Suppressor macrophage treated with lipopolysaccharide for 4 hours (primary cell): ENCODE measurements at regions not wholly inside any gene's neighbourhood (a gene's known extent, or its start where the extent isn't known, plus 50 kb on each side); places are given as distances from the start of the nearest gene placed in this dataset.
"Not testable (repeated sequence)": the region's sequence is repeated elsewhere in the genome, so short reads cannot be mapped to it uniquely, and the experiment has no call there.

Experiments used
- DNase-seq: peaks from one replicate; pipeline ENCODE4 v3.0.0-alpha.2; 2020

DNA sequence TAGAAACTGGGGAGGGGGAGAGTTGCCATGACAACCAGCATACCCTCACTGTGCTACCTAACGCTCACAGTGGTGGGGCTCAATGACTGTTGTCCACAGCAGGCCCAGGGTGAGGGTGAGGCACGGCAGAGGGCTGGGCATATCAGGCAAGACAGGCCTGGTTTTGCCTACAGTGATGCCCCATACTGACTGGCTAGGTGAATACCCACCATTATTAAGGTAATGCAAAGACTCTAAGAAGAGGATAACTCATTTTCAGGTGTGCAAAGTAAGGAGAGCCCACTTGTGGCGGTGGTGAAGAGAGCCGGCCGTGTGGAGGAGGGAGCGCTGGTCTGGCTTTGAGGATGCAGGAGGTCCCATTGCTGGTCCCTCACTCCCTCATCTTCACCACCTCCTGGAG is 422.3 kb downstream of the FUT8 start:
- DNase-seq, result no peak

DNA sequence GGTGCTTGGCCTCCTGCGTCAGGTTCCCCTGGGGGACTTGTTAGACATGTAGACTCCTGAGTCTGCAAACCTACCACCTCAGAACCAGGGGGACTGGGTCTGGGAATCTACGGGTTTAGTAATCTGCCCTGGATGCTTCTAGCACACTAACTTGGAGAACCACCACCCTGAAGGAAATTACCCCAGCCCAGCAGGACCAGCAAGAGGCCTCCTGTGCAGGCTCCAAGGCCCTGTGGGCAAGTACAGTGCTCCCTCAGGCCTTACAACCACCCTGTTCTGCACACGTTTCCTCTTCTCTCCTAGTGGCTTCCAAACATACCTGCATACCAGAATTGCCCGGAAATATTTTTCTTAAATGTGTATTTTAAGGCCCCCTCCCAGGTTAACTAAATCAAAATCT is 423.0 kb downstream of the FUT8 start:
- DNase-seq, result no peak

DNA sequence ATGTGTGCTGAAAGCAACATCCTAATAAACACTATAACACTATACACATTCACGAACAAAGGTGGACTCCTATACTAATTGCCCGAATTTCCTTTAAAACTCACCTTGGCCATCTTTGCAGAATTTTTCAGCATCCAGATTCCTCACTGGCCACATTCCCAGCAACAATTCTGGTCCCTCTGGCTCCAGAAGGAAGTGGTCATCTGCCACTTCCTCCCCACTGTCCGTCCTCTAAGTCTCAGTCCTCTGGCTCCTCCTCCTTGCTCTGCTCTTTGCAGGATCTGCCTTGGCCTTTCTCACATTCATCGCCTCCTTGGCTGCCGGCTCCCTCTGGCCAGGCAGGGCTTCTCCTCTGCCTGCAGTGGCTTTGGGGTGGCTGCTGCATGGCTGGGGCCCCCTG is 426.0 kb downstream of the FUT8 start:
- DNase-seq, result no peak

DNA sequence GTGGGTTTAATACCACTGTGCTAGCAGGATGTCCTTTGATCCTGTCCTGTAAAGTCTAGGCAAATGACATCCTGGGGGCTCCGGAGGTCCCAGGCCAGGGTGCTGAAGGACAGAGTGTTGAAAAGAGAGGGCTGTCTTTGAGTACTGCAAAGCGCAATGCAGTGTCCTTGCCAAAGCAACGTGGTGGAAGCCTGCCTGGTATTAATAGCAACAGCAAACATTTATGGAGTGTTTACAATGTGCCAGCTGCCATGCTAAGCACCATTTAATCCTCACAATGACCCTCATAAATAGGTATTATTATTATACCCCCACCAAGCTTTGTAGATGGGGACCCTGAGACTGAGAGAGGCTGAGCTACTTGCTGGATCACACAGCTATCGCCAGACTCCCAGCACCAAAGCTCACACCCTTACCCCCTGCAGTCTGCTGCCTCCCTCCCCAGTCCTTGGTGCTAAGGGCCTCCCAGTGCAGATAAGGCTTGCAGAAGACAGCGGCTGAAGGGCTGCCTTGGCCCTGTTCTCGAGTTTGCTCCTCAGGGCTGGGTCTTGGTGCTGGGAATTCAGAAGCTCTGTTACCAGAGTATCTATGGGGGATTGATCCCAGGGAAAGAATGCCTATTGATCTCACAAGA is 427.7 kb downstream of the FUT8 start:
- no peak for DNase-seq

DNA sequence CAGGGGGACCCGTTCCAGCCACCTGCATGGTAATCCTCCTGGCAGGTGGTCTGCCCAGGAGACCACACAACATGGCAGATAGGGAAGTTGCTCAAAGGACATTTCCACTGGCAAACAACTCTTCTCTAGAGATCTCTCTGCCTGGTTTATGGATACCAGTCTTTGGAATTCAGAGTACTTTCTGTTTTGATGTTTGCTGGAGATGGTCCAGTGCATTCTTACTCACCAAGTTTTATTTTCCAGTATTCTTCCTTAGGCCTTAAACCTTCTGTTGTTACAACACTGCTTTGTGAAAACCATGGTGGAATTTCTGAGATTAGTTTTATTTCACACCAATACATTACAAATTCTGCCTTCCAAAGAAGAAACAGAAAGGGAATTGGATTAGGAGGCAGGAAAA is 428.3 kb downstream of the FUT8 start:
- no peak for DNase-seq

DNA sequence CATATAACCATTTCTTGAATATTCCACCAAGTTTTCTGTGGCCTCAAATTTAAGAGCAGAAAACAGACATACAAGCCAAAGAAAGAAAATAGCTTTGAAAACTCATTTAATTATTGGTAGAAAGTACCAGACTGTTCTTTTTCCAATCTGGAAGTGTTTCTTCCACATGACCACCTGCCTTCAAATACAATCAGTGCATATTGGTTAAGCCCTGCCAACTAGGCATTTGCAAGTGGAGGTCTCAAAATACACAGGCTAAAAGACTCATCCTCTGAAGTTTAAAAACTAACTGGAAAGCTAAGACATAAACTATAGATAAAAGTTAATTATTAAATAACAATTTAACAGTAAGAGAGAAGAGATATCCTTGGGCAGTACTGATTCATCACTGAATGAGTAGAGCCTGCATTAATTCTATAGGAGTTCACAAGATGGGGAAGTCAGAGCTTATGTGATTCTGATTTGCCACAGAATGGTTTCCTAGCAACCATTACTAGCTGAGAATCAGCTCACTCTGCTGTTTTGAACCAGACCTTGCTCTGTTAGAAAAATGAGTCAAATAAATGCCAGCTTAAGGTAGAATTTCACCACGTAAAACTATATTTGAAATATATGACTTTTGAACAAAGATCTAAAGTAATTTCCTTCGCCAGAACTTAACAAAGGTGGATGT is 433.8 kb downstream of the FUT8 start:
- no peak for DNase-seq

DNA sequence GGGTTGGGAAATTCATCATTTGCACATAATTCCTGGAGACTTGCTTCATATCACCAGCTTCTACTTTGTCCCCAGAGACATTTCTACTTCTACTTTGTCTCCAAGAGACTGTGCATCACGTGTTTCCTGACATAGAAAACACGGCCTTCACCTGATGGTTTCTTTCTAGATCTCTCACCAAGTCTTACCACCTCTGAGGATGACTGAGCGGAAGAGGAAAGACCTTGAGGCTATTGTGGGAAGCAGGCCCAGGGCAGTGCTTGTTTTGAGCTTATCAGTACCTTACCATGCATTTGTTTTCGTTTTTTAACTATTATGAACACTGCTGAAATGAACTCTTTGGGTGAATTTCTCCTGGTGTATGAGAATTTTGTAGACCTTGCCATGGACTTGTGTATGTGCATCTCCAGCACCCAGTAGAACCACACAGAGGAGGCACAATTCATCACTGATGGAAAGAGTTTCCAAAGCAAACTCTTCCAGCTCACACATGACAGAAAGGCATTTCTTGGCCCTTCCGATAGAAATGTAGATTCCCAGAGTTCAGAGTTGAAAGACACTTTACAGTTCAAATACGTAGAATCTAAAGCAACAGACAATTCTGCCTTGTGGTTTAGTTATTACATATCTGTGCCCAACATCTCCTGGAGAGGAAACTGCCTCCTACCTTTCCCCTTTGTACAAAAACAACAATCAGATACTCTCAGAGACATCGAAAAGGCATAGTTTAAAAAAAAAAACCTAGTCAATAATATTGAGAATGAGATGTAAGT is 434.7 kb downstream of the FUT8 start:
- no peak for DNase-seq

DNA sequence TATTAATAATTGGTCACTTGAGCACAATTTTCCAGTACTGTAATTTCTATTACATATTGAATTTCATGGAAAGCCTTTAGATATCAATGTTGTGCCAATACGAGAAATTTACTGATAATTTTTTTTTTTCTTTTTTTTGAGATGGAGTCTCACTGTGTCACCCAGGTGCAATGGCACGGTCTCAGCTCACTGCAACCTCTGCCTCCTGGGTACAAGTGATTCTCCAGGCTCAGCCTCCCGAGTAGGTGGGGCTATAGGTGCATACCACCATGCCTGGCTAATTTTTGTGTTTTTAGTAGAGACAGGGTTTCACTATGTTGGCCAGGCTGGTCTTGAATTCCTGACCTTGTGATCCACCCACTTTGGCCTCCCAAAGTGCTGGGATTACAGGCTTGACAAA is 435.4 kb downstream of the FUT8 start:
- DNase-seq, result not testable (repeated sequence)

DNA sequence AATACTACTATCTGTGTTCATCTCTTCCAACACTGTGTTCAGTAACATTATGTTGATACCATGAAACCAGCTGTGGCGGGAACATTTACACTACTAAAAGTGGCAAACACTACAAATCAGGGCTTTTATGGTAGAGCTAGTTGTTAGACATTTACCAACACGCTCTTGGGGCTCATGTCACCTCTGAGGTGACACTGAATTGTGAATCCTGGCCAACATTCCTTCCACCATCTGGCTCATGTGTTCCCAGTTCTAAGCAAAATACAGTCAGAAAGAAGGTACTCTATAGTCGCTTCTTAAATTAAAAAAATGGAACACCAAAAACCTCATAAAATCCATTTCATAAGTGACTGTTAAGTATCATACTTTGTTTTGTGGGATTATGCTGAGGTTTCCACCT is 436.6 kb downstream of the FUT8 start:
- DNase-seq, result no peak

DNA sequence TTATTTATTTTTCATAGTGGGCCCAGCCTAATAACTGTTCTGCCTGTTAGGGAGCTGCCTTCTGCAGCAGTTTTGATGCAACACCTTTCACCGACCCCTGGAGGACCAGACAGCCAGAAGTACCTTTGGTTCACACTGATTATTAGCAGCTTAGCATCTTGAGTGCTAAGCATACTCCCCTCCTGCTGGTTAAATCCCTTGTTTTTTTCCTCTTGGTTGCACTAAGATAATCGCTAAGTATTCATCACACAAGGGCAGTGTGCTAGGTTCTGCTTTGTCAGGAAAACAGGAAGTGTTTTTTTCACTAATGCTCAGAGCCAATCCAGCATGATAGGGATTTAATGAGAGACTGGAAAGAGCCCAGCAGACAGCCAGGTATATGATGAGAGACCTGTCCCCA is 437.0 kb downstream of the FUT8 start:
- no peak for DNase-seq

DNA sequence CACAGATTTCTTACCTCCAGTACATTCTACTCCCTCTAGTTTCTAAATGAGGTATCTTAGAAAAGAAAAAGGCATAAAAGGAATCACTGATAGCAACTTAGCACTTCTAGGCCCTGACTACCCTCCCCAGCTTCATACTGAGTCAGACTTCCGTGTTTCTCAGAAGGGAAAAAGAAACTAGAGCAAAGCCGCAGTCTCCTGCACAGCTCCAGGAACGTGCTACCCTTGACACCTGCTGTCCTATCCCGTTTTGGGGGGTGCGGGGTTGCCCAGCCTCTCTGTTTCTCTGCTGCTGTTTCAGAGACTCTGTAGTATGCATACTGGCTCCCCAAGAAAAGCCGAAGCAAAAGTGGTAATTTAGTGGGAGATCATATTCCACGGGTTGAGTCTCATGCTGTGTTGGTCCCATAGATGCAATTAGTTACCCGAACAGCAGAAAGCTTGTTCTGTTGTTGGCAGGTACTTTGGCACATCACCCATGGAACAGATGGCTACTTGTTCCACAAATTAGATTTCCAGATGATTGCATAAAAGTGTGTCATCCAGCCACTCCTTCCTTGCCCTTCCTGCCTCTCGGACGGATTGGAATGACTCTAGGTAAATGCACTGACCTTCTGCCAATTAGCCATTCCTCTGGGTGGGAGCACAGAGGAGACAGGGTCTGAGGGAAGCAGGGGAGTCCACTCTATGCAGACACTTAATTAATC is 438.1 kb downstream of the FUT8 start:
- DNase-seq, result no peak

DNA sequence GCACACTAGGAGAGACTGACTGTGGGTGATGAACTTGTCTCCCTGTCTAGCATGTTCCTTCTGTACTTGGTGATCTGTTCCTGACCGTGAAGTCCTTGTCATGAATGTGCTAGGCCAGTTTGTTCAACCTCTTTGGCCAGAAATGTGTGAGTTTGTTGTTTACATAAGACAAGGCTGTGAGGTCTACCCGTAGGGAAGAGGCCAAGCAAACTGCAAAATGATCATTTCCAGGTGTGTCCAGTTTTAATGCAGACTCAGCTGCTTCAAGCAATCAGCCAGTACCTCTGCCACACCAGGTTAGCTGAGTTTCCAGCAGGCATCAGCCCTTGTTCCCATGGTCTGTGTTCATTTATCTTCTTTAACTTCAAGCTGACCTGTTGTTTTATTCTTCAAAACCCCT is 440.2 kb downstream of the FUT8 start:
- no peak for DNase-seq

DNA sequence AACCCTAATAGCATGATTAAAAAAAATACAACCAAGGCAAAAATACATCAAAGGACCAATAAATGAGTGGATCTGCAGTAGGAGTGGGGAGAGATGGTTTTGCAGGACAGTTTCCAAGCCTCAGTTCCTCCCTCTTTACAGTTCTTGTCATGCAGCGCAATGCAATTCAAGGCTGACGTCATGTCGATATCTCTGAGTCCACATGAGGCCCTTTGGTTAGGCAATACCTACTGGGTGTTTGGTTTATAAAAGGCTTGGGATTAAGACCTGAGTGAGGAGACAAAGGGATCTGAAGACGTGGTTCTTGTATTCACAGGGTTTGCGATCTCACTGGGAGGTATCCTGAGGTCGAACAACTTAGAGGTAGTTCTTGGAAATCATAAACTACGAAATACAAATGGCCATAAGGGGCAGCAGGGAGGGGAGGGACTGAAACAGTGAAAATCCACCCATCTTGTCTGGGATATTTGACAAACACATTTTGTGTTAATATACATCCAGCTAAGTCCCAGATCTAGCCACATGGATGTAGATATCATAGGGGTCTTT is 441.0 kb downstream of the FUT8 start:
- DNase-seq, result no peak

DNA sequence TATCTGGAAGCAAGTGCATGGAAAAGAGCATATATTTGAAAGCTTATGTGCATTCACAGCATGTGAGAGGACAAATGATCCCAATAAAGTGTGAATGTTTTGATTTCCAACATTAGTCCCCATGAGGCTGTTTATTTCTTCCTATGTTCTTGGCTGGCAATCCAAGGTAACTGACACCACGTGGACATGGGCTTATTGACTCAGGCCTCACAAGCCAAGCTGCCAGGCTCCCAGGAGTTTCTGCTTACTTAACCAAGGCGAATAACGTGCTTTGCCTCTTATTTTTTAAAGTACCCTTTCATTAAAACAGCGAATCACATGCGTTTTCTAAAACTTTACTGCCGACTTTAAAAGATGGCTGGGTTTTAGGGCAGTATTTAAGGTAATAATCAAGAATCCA is 441.7 kb downstream of the FUT8 start:
- no peak for DNase-seq

DNA sequence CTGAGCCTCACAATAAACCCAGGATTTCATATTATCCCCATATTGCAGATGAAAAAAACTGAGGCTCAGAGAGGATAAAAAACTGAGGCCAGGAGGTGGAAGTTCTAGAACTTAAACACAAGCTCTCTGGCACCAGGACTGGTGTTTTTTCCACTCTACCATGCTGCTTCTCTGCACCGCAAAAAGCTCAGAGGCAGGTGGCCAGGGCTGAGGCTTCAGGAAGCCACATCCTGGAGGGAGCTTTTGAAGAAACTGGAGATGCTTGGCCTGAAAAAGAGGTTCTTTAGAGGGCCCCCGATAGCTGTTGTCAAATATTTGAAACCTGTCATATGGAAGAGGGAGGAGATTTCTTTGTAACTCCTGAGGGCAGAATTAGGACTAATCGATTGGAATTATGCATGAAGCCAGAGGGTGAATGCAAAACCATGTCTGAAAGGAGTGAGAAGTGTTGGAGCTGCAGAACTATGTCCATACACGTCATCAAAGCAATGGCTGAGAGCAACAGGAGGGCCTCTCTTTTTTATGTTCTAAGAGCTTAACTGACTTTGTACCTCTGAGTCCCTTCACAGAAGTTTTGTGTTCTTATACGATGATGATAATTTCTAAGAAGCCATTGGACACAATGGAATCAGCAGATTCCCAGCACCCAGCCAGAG is 448.6 kb downstream of the FUT8 start:
- DNase-seq, result no peak

DNA sequence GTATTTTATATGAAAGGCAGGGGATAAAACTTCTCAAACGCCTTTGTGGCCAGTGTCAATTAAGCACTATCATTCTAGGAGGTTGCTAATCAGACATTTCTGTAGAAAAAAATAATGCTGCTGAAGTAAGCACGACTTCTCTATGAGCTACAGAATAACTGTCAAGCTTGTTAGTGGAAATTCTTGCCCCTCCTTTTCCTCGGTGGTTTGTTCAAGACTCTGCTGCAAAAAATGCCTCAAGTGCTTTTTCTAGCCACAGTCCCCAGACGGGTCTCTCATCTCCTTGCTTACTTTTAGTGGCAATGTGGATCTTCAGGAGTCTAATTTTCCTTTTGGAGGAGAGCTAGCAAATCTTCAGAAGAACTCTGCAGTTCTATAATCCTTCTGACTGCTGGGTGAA is 452.0 kb downstream of the FUT8 start:
- no peak for DNase-seq

DNA sequence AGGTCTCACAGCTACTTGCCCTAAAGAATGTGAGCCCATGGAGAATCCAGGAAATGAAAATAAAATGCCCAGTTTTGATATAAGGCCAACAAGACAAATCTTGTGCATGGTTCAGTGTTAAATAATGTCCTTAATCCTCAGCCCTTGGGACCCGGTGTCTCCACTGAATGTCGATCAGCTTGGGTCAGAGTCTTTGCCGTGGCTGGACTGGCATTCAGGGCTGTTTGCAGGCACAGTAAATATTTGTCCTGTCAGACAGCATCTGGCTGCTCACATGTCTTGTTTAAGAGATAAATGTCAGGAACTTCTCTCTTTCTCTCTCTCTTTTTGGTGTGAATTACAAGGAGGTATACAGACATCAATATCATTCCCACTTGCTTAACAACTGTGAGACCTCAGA is 452.5 kb downstream of the FUT8 start:
- DNase-seq, result no peak

DNA sequence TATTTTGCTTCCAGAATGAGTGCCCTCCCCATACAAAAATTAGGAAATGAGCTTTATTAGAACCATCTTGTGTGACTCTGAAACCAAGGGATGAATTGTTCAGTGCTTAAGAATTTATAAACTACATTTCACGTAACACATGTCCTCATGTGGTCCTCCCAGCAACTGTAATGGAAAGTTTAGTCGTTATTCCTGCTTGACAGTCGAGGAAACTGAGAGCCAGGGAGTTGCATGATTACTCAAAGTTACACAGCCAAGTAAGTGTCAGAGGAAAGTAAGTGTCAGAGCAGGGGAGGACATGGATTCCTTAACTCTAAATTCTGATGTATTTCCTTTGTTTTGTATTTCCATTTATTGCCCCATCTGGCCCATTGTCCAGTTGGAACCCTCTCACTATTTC is 453.9 kb downstream of the FUT8 start:
- DNase-seq, result no peak

DNA sequence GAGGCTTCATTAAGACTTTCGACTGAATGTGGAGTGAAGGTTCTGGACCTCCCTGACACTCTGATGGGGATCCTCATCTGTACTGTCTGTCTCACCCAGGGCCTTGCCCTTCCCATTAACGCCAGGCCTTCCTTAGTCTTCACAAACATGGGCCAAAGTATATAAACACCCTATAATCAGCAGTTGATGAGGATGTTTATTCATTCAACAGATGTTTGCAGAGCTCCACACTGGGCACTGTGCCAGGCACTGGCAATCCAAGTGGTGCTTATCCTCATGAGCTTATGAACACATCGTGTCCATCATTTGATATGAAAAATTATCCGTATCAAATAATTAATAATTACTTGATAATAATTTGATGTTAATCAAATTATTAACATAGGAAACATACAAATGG is 454.4 kb downstream of the FUT8 start:
- DNase-seq, result no peak

DNA sequence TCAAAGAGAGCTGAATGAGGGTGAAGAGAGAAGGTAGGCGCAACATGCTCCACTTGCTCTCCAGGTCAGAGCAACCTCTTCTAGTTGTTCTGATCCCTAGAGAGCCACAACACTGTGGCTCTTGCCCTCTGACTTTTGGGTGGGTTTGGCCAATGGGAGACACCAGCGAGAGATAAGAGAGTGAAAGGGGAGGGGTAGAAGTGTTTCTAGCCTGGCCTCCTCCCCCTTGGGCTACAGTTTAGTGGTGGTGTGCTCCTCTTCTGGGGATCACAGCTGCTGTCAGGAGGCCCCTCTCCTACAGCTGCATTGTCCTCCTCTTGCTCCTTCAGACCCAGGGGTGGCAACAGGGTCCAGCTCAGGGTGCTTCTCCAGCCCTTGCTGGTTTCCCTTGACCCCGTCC is 454.8 kb downstream of the FUT8 start:
- no peak for DNase-seq

DNA sequence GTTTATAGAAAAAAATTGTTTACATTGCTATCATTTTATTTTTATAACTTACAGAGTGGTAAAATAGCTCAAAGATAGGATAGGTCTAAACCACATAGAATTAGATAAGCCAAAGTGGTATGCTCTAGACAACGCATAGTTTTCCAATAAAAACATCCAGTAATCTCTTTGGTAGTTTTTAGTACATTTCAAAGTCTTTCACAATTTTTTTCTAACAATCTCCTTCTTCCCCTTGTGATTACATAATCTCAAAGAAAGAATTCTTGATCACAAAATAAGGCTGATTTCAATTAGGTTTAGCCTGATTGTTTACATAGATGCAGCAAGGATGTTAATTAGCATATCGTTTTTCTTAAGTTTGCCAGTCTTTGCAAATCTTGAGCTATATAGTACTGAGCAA is 460.0 kb downstream of the FUT8 start:
- DNase-seq, result no peak

DNA sequence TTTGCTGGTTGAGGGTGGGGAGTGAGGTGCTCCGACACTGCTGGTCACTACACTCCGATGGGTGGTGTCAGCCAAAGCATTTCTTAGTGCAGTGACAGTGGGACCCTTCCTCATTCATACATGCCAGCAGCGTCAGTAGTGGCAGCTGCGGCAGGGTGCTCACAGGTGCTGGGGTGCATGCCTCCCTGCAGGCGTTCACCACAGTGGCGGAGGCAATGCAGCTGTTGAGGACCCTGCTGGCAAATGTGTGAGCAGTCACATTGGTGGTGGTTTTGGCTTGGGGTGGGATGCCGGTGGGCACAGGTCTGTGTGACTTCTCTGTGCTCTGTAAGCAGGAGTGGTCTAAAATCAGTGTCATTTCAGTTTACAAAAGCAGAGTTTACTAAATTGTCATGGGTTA is 464.6 kb downstream of the FUT8 start:
- no peak for DNase-seq

DNA sequence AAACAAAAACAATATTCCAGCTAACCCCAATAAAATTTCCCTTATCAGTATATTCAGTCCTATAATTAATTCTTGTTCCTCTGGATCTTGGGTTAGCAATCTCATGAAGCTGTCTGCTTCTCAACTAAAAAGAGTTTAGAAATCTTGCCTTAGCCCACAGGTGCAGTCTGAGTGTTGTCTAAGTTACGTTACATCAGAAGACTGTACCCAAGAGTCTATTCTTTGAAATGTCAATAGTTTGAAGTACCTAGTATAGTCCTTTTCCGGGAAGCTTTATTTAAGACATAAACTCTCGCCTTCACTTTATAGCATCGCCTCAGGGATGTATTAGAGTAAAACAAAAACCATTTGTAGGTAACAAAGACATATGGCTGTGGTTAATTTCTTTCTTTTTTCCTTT is 465.1 kb downstream of the FUT8 start:
- DNase-seq, result no peak
